Endothelial cell of umbilical vein (primary cell): ENCODE measurements at regions not wholly inside any gene's neighbourhood (a gene's known extent, or its start where the extent isn't known, plus 50 kb on each side); places are given as distances from the start of the nearest gene placed in this dataset.

Source experiments
- BruUV-seq: library from RNA; stranded (reverse); fragments of 400-500 nt; replicated peaks from 2 replicates; lab custom pipeline; 2021; lab: Mats Ljungman, UMichigan
- CTCF ChIA-PET: fragments of 300-600, 350-600 bp; sonication (Branson Sonifier 250); formaldehyde crosslinking; loops from one replicate; lab custom pipeline; 2021; ENCODE audit warnings: antibody characterized with exemption, inconsistent platforms; lab: Charles Lee
- POLR2A ChIA-PET: fragments of 300-600, 350-600 bp; sonication (Branson Sonifier 250); formaldehyde crosslinking; loops from one replicate; lab custom pipeline; 2021; ENCODE audit warnings: antibody characterized with exemption, inconsistent platforms; lab: Charles Lee
- DNase-seq: peaks from one replicate; pipeline ENCODE4 v3.0.0-alpha.2; 2011; ENCODE audit warnings: low read depth, low spot score
- FAIRE-seq: peaks from 2 replicates; lab custom pipeline; 2011; peaks lifted over from hg19 to GRCh38; lab: Jason Lieb, UNC
- H2AFZ ChIP-seq: 2 replicates; pipeline ENCODE4 v1.6.0; 2012; ENCODE audit warnings: low read depth, low read length, control low read depth, inconsistent platforms
- H3K27ac ChIP-seq: 2 replicates; pipeline ENCODE4 v1.5.1; 2011; ENCODE audit warnings: low read depth, mild to moderate bottlenecking, control low read depth, low read length, moderate library complexity; ENCODE audit not compliant: insufficient read depth
- H3K27me3 ChIP-seq, 2 experiments: 2 replicates each; pipeline versions ENCODE4 v1.6.0 to v1.6.1; 2011; ENCODE audit warnings: low read length in 2 of 2, mixed read lengths in 1 of 2; ENCODE audit not compliant: control insufficient read depth in 2 of 2, insufficient read depth in 2 of 2
- H3K36me3 ChIP-seq, 2 experiments: 2 replicates in 1 of 2; 3 replicates in 1 of 2; pipeline ENCODE4 v1.5.1; 2011; ENCODE audit warnings: low read length in 2 of 2, mild to moderate bottlenecking in 1 of 2, moderate library complexity in 1 of 2; ENCODE audit not compliant: control insufficient read depth in 2 of 2, insufficient read depth in 2 of 2; ENCODE audit errors: extremely low read depth in 1 of 2
- H3K4me1 ChIP-seq: 3 replicates; pipeline ENCODE4 v1.5.1; 2011; ENCODE audit warnings: mild to moderate bottlenecking, low read length; ENCODE audit not compliant: control insufficient read depth, insufficient read depth; ENCODE audit errors: extremely low read depth
- H3K4me2 ChIP-seq: 2 replicates; pipeline ENCODE4 v1.6.1; 2011; ENCODE audit warnings: low read length, control low read depth, mixed read lengths; ENCODE audit not compliant: insufficient read depth
- H3K4me3 ChIP-seq, 3 experiments: fragments of 200-600 bp in 1 of 3; sonication (generic), shearing (Covaris generic) in 1 of 3; replicated peaks in 1 of 3; 2 replicates each; pipeline ENCODE4 v1.5.1; 2011 to 2016; ENCODE audit warnings: control low read depth in 3 of 3, low read length in 3 of 3, mild to moderate bottlenecking in 2 of 3, inconsistent platforms in 1 of 3, low read depth in 1 of 3, moderate library complexity in 1 of 3; ENCODE audit not compliant: insufficient read depth in 1 of 3
- H3K79me2 ChIP-seq: 2 replicates; pipeline ENCODE4 v1.6.0; 2012; ENCODE audit warnings: low read length, inconsistent platforms; ENCODE audit not compliant: control insufficient read depth, insufficient read depth
- H3K9ac ChIP-seq: replicated peaks from 2 replicates; pipeline ENCODE3; 2011; ENCODE audit warnings: low read length, control low read depth; ENCODE audit not compliant: insufficient read depth; ENCODE audit errors: extremely low read depth
- H3K9me1 ChIP-seq: replicated peaks from 3 replicates; pipeline ENCODE4 v1.6.0; 2011; ENCODE audit warnings: mild to moderate bottlenecking, low read length; ENCODE audit not compliant: control insufficient read depth, insufficient read depth; ENCODE audit errors: extremely low read depth
- H3K9me3 ChIP-seq: replicated peaks from 2 replicates; pipeline ENCODE4 v1.5.1; 2012; ENCODE audit warnings: low read length, inconsistent platforms; ENCODE audit not compliant: control insufficient read depth, insufficient read depth
- H4K20me1 ChIP-seq: replicated peaks from 2 replicates; pipeline ENCODE3; 2011; ENCODE audit warnings: mild to moderate bottlenecking, low read length; ENCODE audit not compliant: control insufficient read depth, insufficient read depth; ENCODE audit errors: extremely low read depth
- CTCF ChIP-seq, 2 donors: IDR thresholded peaks; 1 replicate in 1 of 2; 2 replicates in 1 of 2; pipeline ENCODE4 v1.5.1; 2011; ENCODE audit warnings: low read length in 2 of 2, mild to moderate bottlenecking in 2 of 2, moderate library complexity in 2 of 2, control low read depth in 1 of 2, inconsistent platforms in 1 of 2, low read depth in 1 of 2; ENCODE audit not compliant: insufficient read depth in 1 of 2; ENCODE audit errors: extremely low read depth in 1 of 2
- EZH2 ChIP-seq: IDR thresholded peaks from 2 replicates; pipeline ENCODE4 v1.6.1; 2012; ENCODE audit warnings: borderline replicate concordance, low read depth, mild to moderate bottlenecking, moderate library complexity, low read length, inconsistent platforms; ENCODE audit not compliant: severe bottlenecking
- FOS ChIP-seq: IDR thresholded peaks from 2 replicates; pipeline ENCODE4 v1.6.1; 2011; ENCODE audit warnings: mild to moderate bottlenecking, low read length, moderate library complexity, borderline replicate concordance; ENCODE audit not compliant: insufficient read depth
- GATA2 ChIP-seq: IDR thresholded peaks from 2 replicates; pipeline ENCODE4 v1.7.0; 2011; ENCODE audit warnings: low read depth, mild to moderate bottlenecking, moderate library complexity, mixed read lengths, low read length; ENCODE audit not compliant: insufficient read length, insufficient read depth
- JUN ChIP-seq: IDR thresholded peaks from 2 replicates; pipeline ENCODE4 v1.6.1; 2011; ENCODE audit warnings: borderline replicate concordance, low read depth; ENCODE audit not compliant: insufficient read length, insufficient read depth
- MAX ChIP-seq: IDR thresholded peaks from 2 replicates; pipeline ENCODE4 v1.6.1; 2011; ENCODE audit not compliant: insufficient read depth, insufficient read length
- MYC ChIP-seq: IDR thresholded peaks from one replicate; pipeline ENCODE4 v1.6.1; 2011; ENCODE audit warnings: mild to moderate bottlenecking, low read depth, low read length
- POLR2A ChIP-seq: IDR thresholded peaks from 2 replicates; pipeline ENCODE4 v1.6.1; 2012; ENCODE audit warnings: low read depth, mild to moderate bottlenecking, control low read depth, low read length
- POLR2AphosphoS5 ChIP-seq: IDR thresholded peaks from 2 replicates; pipeline ENCODE4 v1.6.1; 2012; ENCODE audit warnings: low read depth, mild to moderate bottlenecking, control low read depth, low read length, moderate library complexity; ENCODE audit not compliant: insufficient read depth
- dilution Hi-C: fragments of 300-500 bp; cut with MboI; formaldehyde crosslinking; loops from one replicate; pipeline ENCODE4 v1.15.0; 2019; ENCODE audit warnings: low sequenced_read_pairs; ENCODE audit not compliant: extremely low pct_ligation_motif_present
- intact Hi-C: fragments of 100-400 bp; cut with micrococcal nuclease; formaldehyde crosslinking; loops from one replicate; pipeline ENCODE4 v1.10.0; 2022

- H3K79me2 ChIP-seq: no peaks in the 10 kb centered on the region
- intact Hi-C loops (no loop called here), dilution Hi-C loops (no loop called here)
- no peaks in the 10 kb centered on the region for H3K9me3 ChIP-seq
- no TSS peak for BruUV-seq
- no peaks in the 10 kb centered on the region for H4K20me1 ChIP-seq
- H3K4me2 ChIP-seq: no peak overlapping the region
- H3K4me3 ChIP-seq: no peak overlapping the region
- peaks cover 2% of the 10 kb centered on the region for H3K4me1 ChIP-seq
- ChIA-PET CTCF (no interaction called here), POLR2A (no interaction called here)
- no peak for TF ChIP-seq CTCF (IDR thresholded peaks at IDR 0.05; ENCODE audit: extremely low read depth in 1 of 2, insufficient read depth in 1 of 2, low read depth in 1 of 2, low read length in 2 of 2)
- no peak for TF ChIP-seq MYC
- TF ChIP-seq POLR2A: no peak
- TF ChIP-seq GATA2: no peak
- no peak for TF ChIP-seq MAX
- TF ChIP-seq POLR2AphosphoS5: no peak
- TF ChIP-seq JUN: no peak
- no peak for TF ChIP-seq EZH2
- TF ChIP-seq FOS: no peak
- no peak overlapping the region for H2AFZ ChIP-seq
- no peak for FAIRE-seq
- H3K9me1 ChIP-seq: no peaks in the 10 kb centered on the region
- no peak for DNase-seq
- no peak overlapping the region for H3K9ac ChIP-seq
- H3K27me3 ChIP-seq: no peaks in the 10 kb centered on the region
- no peak overlapping the region for H3K27ac ChIP-seq
- no peaks in the 10 kb centered on the region for H3K36me3 ChIP-seq
Measured at GRCh38 chr9:16063241-16063591, 510.4 kb downstream of the CCDC171 start.
